ENCODE measurements at regions not wholly inside any gene's neighbourhood (a gene's known extent, or its start where the extent isn't known, plus 50 kb on each side); places are given as distances from the start of the nearest gene placed in this dataset.
A peak's percentile ranks its signal among the peaks of the same experiment; 100 is the strongest.

GRCh38 chr10:83666762-83667161 lies 472.5 kb upstream of the GHITM start:
- Histone ChIP-seq H2BK15ac (ENCODE audit: low read length) (no peak overlapping the region), H3K9ac (ENCODE audit: low read depth, low read length, poor library complexity) (no peak overlapping the region), H2BK5ac (ENCODE audit: low read length) (no peak overlapping the region), H3K27ac (replicated peaks; ENCODE audit: low read length) (no peak overlapping the region), H2AFZ (ENCODE audit: low read length) (no peak overlapping the region), H3K4me3 (ENCODE audit: low read length in 2 of 2) (no peak overlapping the region), H2AK5ac (ENCODE audit: low read depth, low read length) (no peak overlapping the region), H3K27me3 (ENCODE audit: control insufficient read depth in 3 of 3, insufficient read depth in 3 of 3, low read depth in 1 of 3, low read length in 3 of 3) (no peaks in the 10 kb centered on the region), H3K4ac (ENCODE audit: low read length) (no peak overlapping the region), H3K4me1 (ENCODE audit: control insufficient read depth in 2 of 2, insufficient read depth in 1 of 2, low read depth in 1 of 2, low read length in 2 of 2) (no peaks in the 10 kb centered on the region), H3K18ac (ENCODE audit: low read length) (no peak overlapping the region), H3K4me2 (ENCODE audit: insufficient read depth, low read length, poor library complexity, severe bottlenecking) (no peak overlapping the region), H3K79me1 (ENCODE audit: low read depth, low read length) (no peaks in the 10 kb centered on the region), H3K14ac (ENCODE audit: low read length) (no peak overlapping the region), H3K23ac (ENCODE audit: low read depth, low read length, poor library complexity) (no peak overlapping the region), H4K91ac (ENCODE audit: low read depth, low read length, poor library complexity) (no peak overlapping the region), H3K36me3 (replicated peaks in 1 of 2; ENCODE audit: control insufficient read depth in 2 of 2, insufficient read depth in 2 of 2, low read length in 2 of 2) (no peaks in the 10 kb centered on the region), H3K9me3 (replicated peaks in 1 of 2; ENCODE audit: control insufficient read depth in 2 of 2, insufficient read depth in 1 of 2, low read depth in 1 of 2, low read length in 2 of 2) (no peaks in the 10 kb centered on the region), H2BK120ac (ENCODE audit: low read depth, low read length) (no peak overlapping the region), H4K8ac (ENCODE audit: low read depth, low read length) (no peak overlapping the region), H2BK12ac (ENCODE audit: low read length) (no peak overlapping the region)
- no CpG with 5 or more reads among the region's 3 CpGs for WGBS, 2 donors (ENCODE audit: extremely low coverage in 2 of 2, insufficient read length in 2 of 2, insufficient replicate concordance in 1 of 2)
- DNase-seq (ENCODE audit: low spot score): no peak

GRCh38 chr10:83667594-83667993 lies 471.7 kb upstream of the GHITM start:
- Histone ChIP-seq H3K36me3 (replicated peaks in 1 of 2; ENCODE audit: control insufficient read depth in 2 of 2, insufficient read depth in 2 of 2, low read length in 2 of 2) (no peaks in the 10 kb centered on the region), H2BK5ac (ENCODE audit: low read length) (no peak overlapping the region), H3K14ac (ENCODE audit: low read length) (no peak overlapping the region), H3K79me1 (ENCODE audit: low read depth, low read length) (no peaks in the 10 kb centered on the region), H2BK120ac (ENCODE audit: low read depth, low read length) (no peak overlapping the region), H2AK5ac (ENCODE audit: low read depth, low read length) (no peak overlapping the region), H3K27ac (replicated peaks; ENCODE audit: low read length) (no peak overlapping the region), H3K27me3 (ENCODE audit: control insufficient read depth in 3 of 3, insufficient read depth in 3 of 3, low read depth in 1 of 3, low read length in 3 of 3) (no peaks in the 10 kb centered on the region), H3K4me3 (ENCODE audit: low read length in 2 of 2) (no peak overlapping the region), H4K91ac (ENCODE audit: low read depth, low read length, poor library complexity) (no peak overlapping the region), H2BK12ac (ENCODE audit: low read length) (no peak overlapping the region), H4K8ac (ENCODE audit: low read depth, low read length) (no peak overlapping the region), H3K9me3 (replicated peaks in 1 of 2; ENCODE audit: control insufficient read depth in 2 of 2, insufficient read depth in 1 of 2, low read depth in 1 of 2, low read length in 2 of 2) (no peaks in the 10 kb centered on the region), H3K4me2 (ENCODE audit: insufficient read depth, low read length, poor library complexity, severe bottlenecking) (no peak overlapping the region), H3K18ac (ENCODE audit: low read length) (no peak overlapping the region), H3K4ac (ENCODE audit: low read length) (no peak overlapping the region), H2BK15ac (ENCODE audit: low read length) (no peak overlapping the region), H3K23ac (ENCODE audit: low read depth, low read length, poor library complexity) (no peak overlapping the region), H3K4me1 (ENCODE audit: control insufficient read depth in 2 of 2, insufficient read depth in 1 of 2, low read depth in 1 of 2, low read length in 2 of 2) (no peaks in the 10 kb centered on the region), H3K9ac (ENCODE audit: low read depth, low read length, poor library complexity) (no peak overlapping the region), H2AFZ (ENCODE audit: low read length) (no peak overlapping the region)
- no peak for DNase-seq (ENCODE audit: low spot score)
- no CpG with 5 or more reads among the region's 1 CpG for WGBS, 2 donors (ENCODE audit: extremely low coverage in 2 of 2, insufficient read length in 2 of 2, insufficient replicate concordance in 1 of 2)

- no peak for DNase-seq (ENCODE audit: low spot score)
- Histone ChIP-seq H3K9ac (ENCODE audit: low read depth, low read length, poor library complexity) (no peak overlapping the region), H3K79me1 (ENCODE audit: low read depth, low read length) (no peaks in the 10 kb centered on the region), H2BK120ac (ENCODE audit: low read depth, low read length) (no peak overlapping the region), H4K91ac (ENCODE audit: low read depth, low read length, poor library complexity) (no peak overlapping the region), H2AFZ (ENCODE audit: low read length) (no peak overlapping the region), H3K4me3 (ENCODE audit: low read length in 2 of 2) (no peak overlapping the region), H2AK5ac (ENCODE audit: low read depth, low read length) (no peak overlapping the region), H2BK12ac (ENCODE audit: low read length) (no peak overlapping the region), H2BK15ac (ENCODE audit: low read length) (no peak overlapping the region), H3K4me2 (ENCODE audit: insufficient read depth, low read length, poor library complexity, severe bottlenecking) (no peak overlapping the region), H4K8ac (ENCODE audit: low read depth, low read length) (no peak overlapping the region), H3K23ac (ENCODE audit: low read depth, low read length, poor library complexity) (no peak overlapping the region), H3K27ac (replicated peaks; ENCODE audit: low read length) (no peak overlapping the region), H2BK5ac (ENCODE audit: low read length) (no peak overlapping the region), H3K27me3 (ENCODE audit: control insufficient read depth in 3 of 3, insufficient read depth in 3 of 3, low read depth in 1 of 3, low read length in 3 of 3) (no peaks in the 10 kb centered on the region), H3K18ac (ENCODE audit: low read length) (no peak overlapping the region), H3K4me1 (ENCODE audit: control insufficient read depth in 2 of 2, insufficient read depth in 1 of 2, low read depth in 1 of 2, low read length in 2 of 2) (no peaks in the 10 kb centered on the region), H3K4ac (ENCODE audit: low read length) (no peak overlapping the region), H3K9me3 (replicated peaks in 1 of 2; ENCODE audit: control insufficient read depth in 2 of 2, insufficient read depth in 1 of 2, low read depth in 1 of 2, low read length in 2 of 2) (no peaks in the 10 kb centered on the region), H3K14ac (ENCODE audit: low read length) (no peak overlapping the region), H3K36me3 (replicated peaks in 1 of 2; ENCODE audit: control insufficient read depth in 2 of 2, insufficient read depth in 2 of 2, low read length in 2 of 2) (no peaks in the 10 kb centered on the region)
- WGBS, 2 donors (ENCODE audit: extremely low coverage in 2 of 2, insufficient read length in 2 of 2, insufficient replicate concordance in 1 of 2): no CpG with 5 or more reads among the region's 3 CpGs
Measured at GRCh38 chr10:83673316-83673715, 466.0 kb upstream of the GHITM start.

- Histone ChIP-seq H3K36me3 (replicated peaks in 1 of 2; ENCODE audit: control insufficient read depth in 2 of 2, insufficient read depth in 2 of 2, low read length in 2 of 2) (no peaks in the 10 kb centered on the region), H3K14ac (ENCODE audit: low read length) (no peak overlapping the region), H2BK5ac (ENCODE audit: low read length) (no peak overlapping the region), H2AFZ (ENCODE audit: low read length) (peak overlapping the region; percentile 28), H3K9me3 (replicated peaks in 1 of 2; ENCODE audit: control insufficient read depth in 2 of 2, insufficient read depth in 1 of 2, low read depth in 1 of 2, low read length in 2 of 2) (no peaks in the 10 kb centered on the region), H2BK12ac (ENCODE audit: low read length) (no peak overlapping the region), H3K23ac (ENCODE audit: low read depth, low read length, poor library complexity) (no peak overlapping the region), H2BK15ac (ENCODE audit: low read length) (no peak overlapping the region), H3K27me3 (ENCODE audit: control insufficient read depth in 3 of 3, insufficient read depth in 3 of 3, low read depth in 1 of 3, low read length in 3 of 3) (no peaks in the 10 kb centered on the region), H3K18ac (ENCODE audit: low read length) (no peak overlapping the region), H2AK5ac (ENCODE audit: low read depth, low read length) (no peak overlapping the region), H3K27ac (replicated peaks; ENCODE audit: low read length) (no peak overlapping the region), H4K8ac (ENCODE audit: low read depth, low read length) (no peak overlapping the region), H4K91ac (ENCODE audit: low read depth, low read length, poor library complexity) (no peak overlapping the region), H2BK120ac (ENCODE audit: low read depth, low read length) (no peak overlapping the region), H3K79me1 (ENCODE audit: low read depth, low read length) (no peaks in the 10 kb centered on the region), H3K4me2 (ENCODE audit: insufficient read depth, low read length, poor library complexity, severe bottlenecking) (no peak overlapping the region), H3K4me3 (ENCODE audit: low read length in 2 of 2) (no peak overlapping the region), H3K4me1 (ENCODE audit: control insufficient read depth in 2 of 2, insufficient read depth in 1 of 2, low read depth in 1 of 2, low read length in 2 of 2) (peaks cover 0 to 2% of the 10 kb centered on the region in 2 donors), H3K9ac (ENCODE audit: low read depth, low read length, poor library complexity) (no peak overlapping the region), H3K4ac (ENCODE audit: low read length) (no peak overlapping the region)
- DNase-seq (ENCODE audit: low spot score): no peak
- WGBS, 2 donors (ENCODE audit: extremely low coverage in 2 of 2, insufficient read length in 2 of 2, insufficient replicate concordance in 1 of 2): no CpG with 5 or more reads among the region's 4 CpGs
Measured at GRCh38 chr10:83677795-83678194, 461.5 kb upstream of the GHITM start.
